ENCODE measurements at regions not wholly inside any gene's neighbourhood (a gene's known extent, or its start where the extent isn't known, plus 50 kb on each side); places are given as distances from the start of the nearest gene placed in this dataset.

DNA sequence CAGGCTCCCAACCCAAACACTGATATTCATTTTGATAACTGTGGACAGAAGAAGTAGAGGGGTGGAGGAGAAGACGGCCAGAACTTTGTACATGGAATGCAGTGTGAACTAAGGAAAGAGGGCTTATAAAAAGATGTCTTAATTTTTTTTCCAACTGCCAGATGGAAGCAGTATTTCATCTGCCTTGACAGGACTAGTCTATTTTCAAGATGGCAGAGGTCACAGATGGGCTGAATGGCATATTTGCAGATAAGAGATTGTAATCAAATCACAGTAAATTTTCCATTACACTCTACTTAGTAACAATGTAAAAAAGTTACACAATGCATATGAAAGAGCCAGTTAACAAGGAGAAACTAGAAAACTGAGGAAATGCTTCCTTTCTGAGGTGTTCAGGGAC is 246.8 kb upstream of the FMN2 start:
- no peaks in the 10 kb centered on the region for H3K27me3 ChIP-seq (ENCODE audit: control insufficient read depth, insufficient read depth, low read length)
- H4K20me1 ChIP-seq (ENCODE audit: insufficient read depth, low read length), result no peaks in the 10 kb centered on the region
- H2BK15ac ChIP-seq (ENCODE audit: low read depth, low read length), result no peak overlapping the region
- H2AK5ac ChIP-seq (ENCODE audit: low read depth, low read length), result no peak overlapping the region
- H2BK20ac ChIP-seq (ENCODE audit: low read depth, low read length), result no peak overlapping the region
- no peak overlapping the region for H2BK120ac ChIP-seq (ENCODE audit: low read depth, low read length)
- BruUV-seq (replicated peaks), result no TSS peak
- H3K36me3 ChIP-seq (ENCODE audit: control insufficient read depth, insufficient read depth, low read length), result no peaks in the 10 kb centered on the region
- ChIA-PET CTCF (no interaction called here), POLR2A (ENCODE audit: unreplicated experiment) (no interaction called here)
- H3K56ac ChIP-seq (ENCODE audit: extremely low read depth, insufficient read depth, low read length), result no peak overlapping the region
- no peak overlapping the region for H2AFZ ChIP-seq (replicated peaks; ENCODE audit: low read length, poor library complexity)
- ATAC-seq (ENCODE audit: low read depth) (no peak), DNase-seq (no peak)
- no peak overlapping the region for H3K4ac ChIP-seq (ENCODE audit: low read depth, low read length)
- no peak overlapping the region for H4K91ac ChIP-seq (ENCODE audit: insufficient read depth, low read depth, low read length)
- no CpG with 5 or more reads among the region's 1 CpG for WGBS, 2 experiments (ENCODE audit: extremely low coverage in 2 of 2, insufficient read length in 1 of 2)
- H2BK5ac ChIP-seq (ENCODE audit: low read depth, low read length, poor library complexity, severe bottlenecking), result no peak overlapping the region
- H3K9me1 ChIP-seq (ENCODE audit: insufficient read depth, low read length), result no peaks in the 10 kb centered on the region
- no peak overlapping the region for H3K23ac ChIP-seq (ENCODE audit: low read depth, low read length)
- no peaks in the 10 kb centered on the region for H3K79me1 ChIP-seq (ENCODE audit: low read depth in 1 of 2, low read length in 2 of 2)
- no peak overlapping the region for H3K4me2 ChIP-seq (ENCODE audit: low read depth, low read length)
- H3K4me1 ChIP-seq (ENCODE audit: control insufficient read depth, insufficient read depth, low read length), result no peaks in the 10 kb centered on the region
- intact Hi-C loops (cut with micrococcal nuclease) (no loop called here), in situ Hi-C loops (cut with MboI; ENCODE audit: low sequenced_read_pairs) (no loop called here), dilution Hi-C loops (cut with HindIII; ENCODE audit: low sequenced_read_pairs, unreplicated experiment) (no loop called here)
- no peak overlapping the region for H3K14ac ChIP-seq (replicated peaks; ENCODE audit: low read depth, low read length)
- H2AK9ac ChIP-seq (replicated peaks; ENCODE audit: low read depth, low read length, poor library complexity), result no peak overlapping the region
- H3K4me3 ChIP-seq (ENCODE audit: insufficient read depth, low read depth, low read length), result no peak overlapping the region
- no peak for TF ChIP-seq MAFK (IDR thresholded peaks at IDR 0.05; ENCODE audit: low read depth, low read length)
- TF ChIP-seq RFX5 (IDR thresholded peaks at IDR 0.05; ENCODE audit: low read depth, low read length), result no peak
- no peak for TF ChIP-seq RCOR1 (IDR thresholded peaks at IDR 0.05; ENCODE audit: insufficient replicate concordance, low read length)
- no peak for TF ChIP-seq RAD21 (IDR thresholded peaks at IDR 0.05; ENCODE audit: low read length)
- TF ChIP-seq NFE2L2 (IDR thresholded peaks at IDR 0.05; ENCODE audit: low read depth, low read length), result no peak
- H4K8ac ChIP-seq (ENCODE audit: low read depth in 2 of 2, low read length in 2 of 2), result no peak overlapping the region
- no peak overlapping the region for H4K5ac ChIP-seq (ENCODE audit: low read depth, low read length)
- no peak overlapping the region for H3K27ac ChIP-seq (ENCODE audit: insufficient read depth, low read length)
- H3K9me3 ChIP-seq (ENCODE audit: control insufficient read depth, insufficient read depth, low read length), result peaks cover 3% of the 10 kb centered on the region; the same call in 1 of the 2 replicates
- H3K9ac ChIP-seq (ENCODE audit: low read depth, low read length), result no peak overlapping the region
- no peak overlapping the region for H3K18ac ChIP-seq (ENCODE audit: low read depth, low read length)

Measured in IMR-90 (cell line).